ENCODE measurements at regions not wholly inside any gene's neighbourhood (a gene's known extent, or its start where the extent isn't known, plus 50 kb on each side); places are given as distances from the start of the nearest gene placed in this dataset.

- no peaks in the 10 kb centered on the region for H3K27me3 ChIP-seq
- no peak overlapping the region for H3K27ac ChIP-seq
- TF ChIP-seq POLR2A (IDR thresholded peaks at IDR 0.05) (no peak), CTCF (IDR thresholded peaks at IDR 0.05) (no peak), EP300 (IDR thresholded peaks at IDR 0.05) (no peak)
- no peaks in the 10 kb centered on the region for H3K36me3 ChIP-seq
- DNase-seq = no peak
- H3K9me3 ChIP-seq = no peaks in the 10 kb centered on the region
- intact Hi-C loops (cut with DNase I) = no loop called here
- no peak overlapping the region for H3K4me3 ChIP-seq
- no peaks in the 10 kb centered on the region for H3K4me1 ChIP-seq (ENCODE audit: insufficient read depth)
- 45 to 50% (median 46%) methylated on average over 2 of the region's 2 CpGs for WGBS, 3 donors
Measured at GRCh38 chr2:82893190-82893589, 1565.9 kb downstream of the SUCLG1 start.

GRCh38 chr2:82879803-82880202 lies 1579.3 kb downstream of the SUCLG1 start:
- 68 to 92% (median 74%) methylated on average over 2 of the region's 2 CpGs for WGBS, 3 donors
- TF ChIP-seq CTCF (IDR thresholded peaks at IDR 0.05) (no peak), EP300 (IDR thresholded peaks at IDR 0.05) (no peak), POLR2A (IDR thresholded peaks at IDR 0.05) (no peak)
- H3K27me3 ChIP-seq = peaks cover 2% of the 10 kb centered on the region
- DNase-seq = no peak
- no peak overlapping the region for H3K27ac ChIP-seq
- no peaks in the 10 kb centered on the region for H3K9me3 ChIP-seq
- H3K36me3 ChIP-seq = no peaks in the 10 kb centered on the region
- H3K4me3 ChIP-seq = no peak overlapping the region
- no peaks in the 10 kb centered on the region for H3K4me1 ChIP-seq (ENCODE audit: insufficient read depth)
- intact Hi-C loops (cut with DNase I) = no loop called here

- Histone ChIP-seq H3K4me3 (no peak overlapping the region), H3K9me3 (no peaks in the 10 kb centered on the region), H3K4me1 (ENCODE audit: insufficient read depth) (no peaks in the 10 kb centered on the region), H3K27ac (no peak overlapping the region), H3K27me3 (no peaks in the 10 kb centered on the region), H3K36me3 (no peaks in the 10 kb centered on the region)
- no peak for TF ChIP-seq EP300 (IDR thresholded peaks at IDR 0.05)
- no peak for TF ChIP-seq CTCF (IDR thresholded peaks at IDR 0.05)
- no peak for TF ChIP-seq POLR2A (IDR thresholded peaks at IDR 0.05)
- 81 to 91% (median 83%) methylated on average over 6 of the region's 6 CpGs for WGBS, 3 donors
- DNase-seq = no peak
- intact Hi-C loops (cut with DNase I) = no loop called here
Measured at GRCh38 chr2:82875858-82876257, 1583.2 kb downstream of the SUCLG1 start.

GRCh38 chr2:82857967-82858366 lies 1601.1 kb downstream of the SUCLG1 start:
- intact Hi-C loops (cut with DNase I) = no loop called here
- H3K27ac ChIP-seq = no peak overlapping the region
- H3K36me3 ChIP-seq = no peaks in the 10 kb centered on the region
- 70 to 78% (median 74%) methylated on average over 5 of the region's 5 CpGs for WGBS, 3 donors
- no peak overlapping the region for H3K4me3 ChIP-seq
- H3K27me3 ChIP-seq = no peaks in the 10 kb centered on the region
- no peak for TF ChIP-seq CTCF (IDR thresholded peaks at IDR 0.05)
- no peak for TF ChIP-seq EP300 (IDR thresholded peaks at IDR 0.05)
- no peak for TF ChIP-seq POLR2A (IDR thresholded peaks at IDR 0.05)
- no peaks in the 10 kb centered on the region for H3K9me3 ChIP-seq
- no peak for DNase-seq
- H3K4me1 ChIP-seq (ENCODE audit: insufficient read depth) = no peaks in the 10 kb centered on the region

- Histone ChIP-seq H3K4me1 (ENCODE audit: insufficient read depth) (no peaks in the 10 kb centered on the region), H3K27ac (no peak overlapping the region), H3K9me3 (no peaks in the 10 kb centered on the region), H3K27me3 (no peaks in the 10 kb centered on the region), H3K36me3 (no peaks in the 10 kb centered on the region), H3K4me3 (no peak overlapping the region)
- WGBS, 3 donors = 83 to 87% (median 84%) methylated on average over 6 of the region's 6 CpGs
- TF ChIP-seq CTCF (IDR thresholded peaks at IDR 0.05) (no peak), EP300 (IDR thresholded peaks at IDR 0.05) (no peak), POLR2A (IDR thresholded peaks at IDR 0.05) (no peak)
- no peak for DNase-seq
- intact Hi-C loops (cut with DNase I) = no loop called here
Measured at GRCh38 chr2:82853299-82853698, 1605.8 kb downstream of the SUCLG1 start.

Measured in ovary (tissue), 7 donors.